RKO (cell line): ENCODE measurements at regions not wholly inside any gene's neighbourhood (a gene's known extent, or its start where the extent isn't known, plus 50 kb on each side); places are given as distances from the start of the nearest gene placed in this dataset.

Source experiments
- DNase-seq: peaks from one replicate; pipeline ENCODE4 v3.0.0-alpha.2; 2016; ENCODE audit warnings: low spot score

DNA sequence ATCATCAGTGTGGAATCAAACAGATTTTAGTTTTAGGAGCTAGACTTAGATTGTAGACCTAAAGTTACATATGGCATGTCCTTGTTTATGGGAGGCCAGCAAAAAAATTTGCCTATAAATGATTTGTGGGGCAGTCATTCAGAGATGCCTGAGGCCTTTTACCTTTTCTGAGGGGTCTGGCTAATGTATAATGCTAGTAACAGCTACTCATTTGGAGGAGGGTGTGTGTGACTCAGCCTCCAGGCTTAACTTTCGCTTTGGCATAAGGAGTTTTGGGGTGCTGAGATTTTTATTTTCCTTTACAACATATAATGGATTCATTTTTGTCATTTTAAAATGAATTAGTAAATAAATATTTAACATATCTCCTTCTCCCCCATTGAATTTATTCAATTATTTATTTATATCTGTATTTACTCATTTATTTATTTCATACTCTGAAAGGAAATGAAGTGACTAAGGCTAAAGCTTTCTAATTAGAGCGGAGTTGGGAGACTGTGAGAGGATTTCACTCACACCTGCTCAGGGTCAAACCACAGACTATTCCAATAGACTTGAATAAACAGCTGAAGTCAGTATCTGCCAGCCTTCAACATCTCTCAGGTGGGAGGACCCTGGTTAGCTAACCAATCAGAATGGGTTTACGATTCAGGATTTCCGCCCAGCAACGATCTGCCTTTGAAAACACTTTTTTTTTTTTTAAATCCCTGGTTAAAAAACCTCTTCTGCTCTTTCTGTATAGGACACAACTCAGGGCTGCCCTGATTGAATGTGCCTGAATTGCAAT, 487.5 kb upstream of the SGCD start:
- DNase-seq = no peak

DNA sequence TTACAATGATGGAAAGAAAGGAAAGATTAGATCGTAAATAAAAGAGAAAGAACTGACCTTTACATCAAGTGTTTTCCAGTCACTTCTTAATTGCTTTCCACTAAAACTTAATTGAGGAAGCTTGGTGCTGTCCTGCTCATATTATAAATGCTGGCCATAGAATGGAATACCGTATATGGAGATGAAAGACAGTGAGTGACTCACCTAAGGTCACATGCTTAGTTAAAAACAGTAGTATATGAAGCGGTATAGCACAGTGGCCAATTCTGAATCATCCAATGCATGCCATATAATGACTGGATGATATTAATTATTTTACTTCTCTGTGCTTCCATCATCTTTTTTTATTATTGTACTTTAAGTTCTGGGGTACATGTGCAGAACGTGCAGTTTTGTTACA, 482.4 kb upstream of the SGCD start:
- DNase-seq = peak; percentile 36

DNA sequence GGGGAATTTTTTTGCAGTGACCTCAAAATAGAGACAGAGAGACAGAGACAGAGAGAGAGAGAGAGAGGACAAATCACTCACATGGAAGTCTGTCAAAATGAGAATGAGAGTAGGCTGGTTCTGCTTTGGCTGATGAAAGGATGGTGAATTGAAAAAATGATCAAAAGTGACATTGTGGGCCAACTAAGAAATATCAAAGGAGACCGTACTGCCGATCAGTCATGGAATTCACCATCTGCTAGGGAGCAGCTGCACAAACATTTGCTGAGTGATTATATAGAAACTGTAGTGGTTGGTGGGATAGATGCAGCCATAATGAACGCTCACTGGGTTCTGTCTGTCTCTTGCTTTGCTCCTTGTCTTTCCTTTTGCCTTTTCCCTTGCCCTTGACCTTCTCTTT, 476.6 kb upstream of the SGCD start:
- DNase-seq = no peak

DNA sequence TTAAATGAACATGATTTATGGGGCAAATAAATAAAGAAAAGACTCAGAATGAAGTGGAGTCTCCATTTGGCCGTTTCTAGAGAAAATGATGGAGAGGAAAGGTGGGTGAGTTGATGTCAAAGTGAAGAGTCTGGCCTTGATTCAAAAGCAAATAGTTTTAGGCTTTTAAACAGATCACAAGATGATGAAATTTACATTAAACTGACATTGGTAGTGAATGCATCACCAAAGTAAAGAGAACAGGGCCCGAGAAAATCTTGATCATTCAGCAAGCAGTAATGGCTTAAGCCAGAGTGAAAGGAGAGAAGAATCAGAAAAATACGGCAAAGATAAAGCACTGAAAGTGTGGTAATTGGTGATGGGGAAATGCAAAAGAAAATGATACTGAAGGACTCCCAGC, 460.0 kb upstream of the SGCD start:
- DNase-seq = no peak

DNA sequence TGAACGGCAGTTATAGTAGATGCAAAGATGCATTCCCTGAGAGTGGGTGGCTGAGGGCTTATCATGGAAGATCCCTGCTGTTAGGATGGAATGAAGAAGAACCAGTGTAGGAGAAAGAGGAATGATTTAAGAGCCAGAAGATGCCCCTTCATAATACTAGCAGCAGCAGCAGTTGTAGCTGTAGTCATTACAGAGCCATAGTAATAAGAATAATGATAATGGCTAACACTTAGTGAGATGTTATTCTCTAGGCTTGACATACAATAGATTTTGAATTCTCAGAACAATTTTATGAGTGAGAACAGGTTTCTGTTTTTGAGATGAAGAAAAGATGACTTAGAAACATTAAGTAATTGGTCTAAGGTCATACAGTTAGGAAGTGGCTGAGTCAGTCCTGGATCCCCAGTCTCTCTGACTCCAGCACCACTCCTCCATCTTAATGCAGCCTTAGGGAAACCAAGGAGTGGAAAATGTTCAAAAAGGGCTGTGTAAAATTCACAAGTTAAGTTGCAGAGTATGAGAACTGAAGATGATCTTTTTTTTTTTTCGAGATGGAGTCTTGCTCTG, 459.4 kb upstream of the SGCD start:
- DNase-seq = no peak

DNA sequence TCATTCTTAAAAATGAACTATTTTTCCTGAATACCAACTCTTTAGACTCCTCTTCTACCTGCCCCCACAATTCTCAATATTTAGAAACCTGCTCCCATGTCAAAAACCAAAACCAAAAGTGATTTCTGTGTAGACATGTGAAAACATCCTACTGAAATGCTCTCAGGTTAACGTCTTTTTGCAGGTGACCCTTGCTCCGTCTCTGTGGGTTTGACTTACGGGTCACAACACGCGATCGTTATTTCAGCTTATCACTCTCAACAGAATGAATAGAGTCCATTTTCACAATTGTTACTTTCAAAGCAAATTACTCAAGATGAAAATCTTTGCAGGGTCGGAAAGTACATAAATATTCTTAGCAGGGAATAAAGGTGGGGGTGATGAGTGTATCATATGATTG, 456.3 kb upstream of the SGCD start:
- no peak for DNase-seq

DNA sequence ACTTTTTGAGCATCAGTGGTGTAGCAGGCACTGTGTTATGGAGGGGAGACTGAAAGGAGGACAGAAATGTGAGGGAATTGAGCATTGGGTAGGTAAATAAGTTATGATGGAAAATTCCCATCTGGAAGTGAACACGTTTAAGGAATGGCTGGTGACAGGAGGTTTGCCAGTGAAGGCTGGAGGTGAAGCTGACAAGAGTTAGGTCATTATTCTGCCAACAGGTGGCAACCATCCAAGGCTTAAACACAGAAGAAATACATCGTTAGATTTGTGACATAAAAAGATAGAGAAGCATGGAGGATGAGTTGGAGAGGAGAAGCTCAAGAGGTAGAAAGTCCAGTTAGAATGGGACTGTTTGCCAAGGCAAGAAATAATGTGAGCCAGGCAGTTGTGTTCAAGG, 455.3 kb upstream of the SGCD start:
- DNase-seq = no peak

DNA sequence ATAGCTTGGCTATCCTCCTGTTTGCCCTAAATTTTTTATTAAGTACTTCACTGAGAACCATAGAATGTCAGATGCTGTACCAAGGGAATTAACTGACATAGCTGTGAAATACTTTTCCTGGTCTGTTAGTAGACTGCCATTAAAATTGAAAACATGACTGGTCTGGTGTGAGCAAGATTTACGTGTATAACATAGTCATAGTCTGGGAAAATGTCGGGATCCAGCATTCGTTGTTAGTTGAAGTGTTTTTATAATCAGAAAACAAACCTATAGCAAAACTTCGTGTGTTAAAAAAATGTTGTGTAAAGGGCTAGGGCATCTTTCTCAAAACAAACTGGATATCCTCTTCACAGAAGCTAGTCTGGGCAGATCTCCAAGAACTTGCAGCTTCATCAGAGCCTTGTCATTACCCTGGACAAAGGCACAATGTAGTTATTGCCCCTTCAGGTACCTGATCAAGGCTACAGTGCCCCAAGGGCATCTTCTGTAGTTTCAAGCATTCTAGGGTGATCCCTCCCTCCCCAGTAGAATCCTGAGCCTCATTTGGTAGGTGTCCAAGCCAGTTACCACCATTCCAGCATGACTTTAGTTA, 454.2 kb upstream of the SGCD start:
- peak; percentile 4 for DNase-seq

DNA sequence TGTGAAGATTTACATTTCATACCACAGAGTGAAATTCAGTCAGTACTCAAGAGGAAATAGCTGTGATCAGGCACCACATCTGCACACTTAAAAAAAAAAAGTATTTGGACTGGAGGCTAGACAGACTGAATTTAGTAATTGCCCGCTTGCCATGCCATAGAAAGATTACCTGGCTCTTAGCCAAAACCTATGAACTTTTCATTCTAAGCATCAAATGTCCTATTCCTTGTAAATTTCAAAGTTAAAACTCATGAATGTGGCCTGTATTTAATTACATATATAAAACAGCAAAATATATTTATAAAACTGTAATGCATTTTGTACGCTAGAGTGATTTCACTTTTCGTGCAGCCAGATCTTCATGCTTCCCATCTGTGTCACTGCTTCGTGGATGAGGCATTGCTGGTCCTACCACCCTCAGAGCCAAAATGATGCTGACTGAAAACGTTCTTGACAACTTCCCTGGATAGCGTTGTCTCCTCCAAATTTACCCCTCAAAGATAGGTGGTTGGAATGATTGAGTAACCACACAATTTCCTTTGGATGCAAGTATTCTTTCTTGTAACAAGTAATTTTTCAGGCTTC, 447.9 kb upstream of the SGCD start:
- no peak for DNase-seq

DNA sequence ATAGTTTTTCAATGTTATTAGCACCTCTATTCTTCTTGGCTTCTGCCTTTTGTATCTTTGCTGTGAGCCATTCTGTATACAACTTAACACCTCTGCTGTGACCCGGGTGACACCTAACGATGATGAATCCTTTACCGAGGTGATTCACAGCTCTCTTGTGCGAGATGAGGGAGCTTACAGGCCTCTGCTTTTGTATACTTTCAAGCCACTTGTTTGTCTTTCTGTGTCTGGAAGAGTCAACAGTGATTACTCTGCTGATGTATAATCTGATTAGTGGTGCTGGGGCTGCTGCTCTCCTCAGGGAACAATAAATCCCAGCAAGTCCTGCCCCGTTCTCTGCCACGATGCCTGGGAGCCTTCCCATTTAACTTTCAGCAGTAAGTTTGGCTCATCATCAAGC, 442.9 kb upstream of the SGCD start:
- peak; percentile 47 for DNase-seq

DNA sequence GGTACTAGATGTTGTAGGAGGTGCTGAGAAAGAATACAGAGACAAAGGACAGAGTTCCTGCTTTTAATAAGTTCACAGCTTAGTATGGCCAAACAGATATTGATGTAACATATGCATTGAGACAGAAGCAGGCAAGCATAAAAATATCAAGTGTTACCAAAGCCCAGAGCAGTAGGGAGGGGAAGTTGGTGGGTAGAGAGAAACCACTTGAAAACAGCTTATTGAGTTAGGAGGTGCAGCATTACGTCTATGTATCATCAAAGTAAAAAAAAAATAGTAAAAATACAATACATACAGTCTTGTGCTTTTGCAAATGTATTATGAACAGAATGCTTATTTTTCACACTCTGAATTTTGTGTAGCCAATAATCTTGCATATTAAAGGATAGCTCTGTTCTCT, 441.8 kb upstream of the SGCD start:
- DNase-seq = no peak

DNA sequence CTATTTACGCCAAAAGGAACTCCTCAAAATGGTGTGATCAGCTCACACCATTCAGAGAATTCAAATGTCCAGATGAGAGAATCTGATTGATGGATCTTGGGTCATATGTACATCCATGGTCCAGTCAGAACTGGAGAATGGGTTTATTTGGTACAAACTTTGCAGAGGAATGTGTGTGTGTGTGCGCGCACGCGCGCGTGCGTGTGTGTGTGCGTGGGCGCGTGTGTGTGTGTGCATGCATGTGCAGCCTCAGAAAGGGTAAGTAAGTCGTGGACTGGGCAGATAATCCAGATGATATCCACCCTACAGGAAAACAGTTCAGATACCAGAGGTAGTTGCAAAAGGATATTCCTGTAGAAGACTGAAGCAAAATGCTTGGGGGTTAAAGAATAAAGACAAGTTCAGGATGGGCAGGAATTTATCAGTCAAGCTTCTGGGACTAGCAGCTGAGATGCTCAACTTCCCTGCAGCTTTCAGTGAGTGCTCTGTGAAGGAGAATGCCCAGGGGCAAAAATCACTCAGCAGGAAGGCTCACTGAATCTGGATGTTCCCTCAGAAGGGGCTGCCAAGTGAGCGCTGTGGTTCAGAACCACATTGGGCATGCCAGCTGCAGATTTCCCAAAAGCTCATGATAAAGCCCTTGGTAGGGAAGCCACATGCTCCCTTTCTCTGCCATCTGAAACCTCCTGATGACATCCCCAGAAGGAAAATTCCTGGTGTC, 440.5 kb upstream of the SGCD start:
- no peak for DNase-seq

DNA sequence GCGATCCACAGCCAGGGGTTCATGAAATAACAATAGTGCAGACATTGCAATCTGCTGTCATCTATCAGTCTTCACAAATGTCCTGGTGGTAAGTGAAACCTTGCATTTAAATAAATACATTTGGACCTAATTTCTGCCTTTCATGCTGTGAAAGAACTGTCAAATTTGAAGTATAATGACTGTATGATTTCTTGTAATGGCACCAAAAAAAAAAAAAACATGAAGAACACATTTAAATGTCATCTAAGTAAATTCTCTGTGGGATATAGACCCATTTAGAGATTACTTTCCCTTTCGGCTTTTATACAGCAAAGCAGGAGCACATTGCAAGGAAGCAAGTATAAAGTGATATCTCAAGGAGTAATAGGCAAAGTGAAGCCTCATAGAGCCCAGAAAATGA, 431.5 kb upstream of the SGCD start:
- DNase-seq = no peak

DNA sequence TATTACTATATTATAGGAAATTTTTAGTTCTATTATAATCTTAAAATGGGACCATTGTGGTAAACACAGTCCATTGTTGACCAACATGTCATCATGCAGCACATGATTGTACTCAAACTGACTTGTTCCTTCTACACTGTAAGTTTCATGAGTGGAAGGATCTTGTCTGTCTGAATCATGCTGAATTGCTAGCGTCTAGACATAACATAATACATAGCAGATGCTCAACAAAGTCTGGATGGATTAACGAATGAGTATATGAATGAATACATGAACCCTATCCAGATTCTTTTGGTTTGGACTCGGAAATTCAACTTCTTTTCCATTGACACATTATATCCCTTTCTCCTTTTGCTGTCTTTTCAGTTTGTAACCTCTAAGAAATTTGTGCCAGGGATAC, 429.2 kb upstream of the SGCD start:
- DNase-seq = no peak

DNA sequence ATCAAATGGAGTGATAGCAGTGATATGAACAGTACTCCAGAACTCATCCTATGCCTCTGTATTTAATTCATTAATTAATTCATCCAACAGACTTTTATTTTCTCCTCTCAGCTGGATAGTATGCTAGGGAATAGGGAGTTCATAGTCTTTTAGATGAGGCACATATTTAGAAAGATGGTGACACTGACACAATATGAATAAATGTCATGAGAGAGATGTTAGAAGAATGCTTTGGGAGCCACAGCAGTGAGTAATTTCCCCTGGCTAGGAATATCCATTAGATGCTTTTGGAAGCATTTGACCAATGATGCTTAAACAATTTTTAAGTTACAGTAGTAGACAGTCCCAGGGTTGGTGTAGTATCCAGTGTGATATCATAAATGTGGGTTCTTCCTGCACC, 428.7 kb upstream of the SGCD start:
- DNase-seq = no peak

DNA sequence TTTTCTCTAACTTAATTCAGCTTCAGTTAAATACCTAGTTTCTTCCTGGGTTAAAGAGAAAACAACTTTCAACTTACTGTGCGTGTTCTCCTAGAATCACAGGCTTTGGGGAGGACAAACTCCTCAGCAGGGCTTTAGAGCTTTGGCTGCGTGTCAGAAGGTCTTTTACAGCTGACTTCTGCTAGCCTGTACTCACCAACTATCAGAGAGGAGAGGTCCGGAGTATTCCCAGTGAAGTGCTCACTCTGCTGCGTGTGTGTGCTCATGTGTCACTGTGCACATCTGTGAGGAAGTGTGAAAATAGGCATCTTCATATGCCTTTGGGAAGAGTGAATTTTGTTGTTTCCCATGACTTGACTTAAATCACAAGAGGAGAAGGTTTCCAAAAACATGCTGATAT, 423.2 kb upstream of the SGCD start:
- DNase-seq = no peak

DNA sequence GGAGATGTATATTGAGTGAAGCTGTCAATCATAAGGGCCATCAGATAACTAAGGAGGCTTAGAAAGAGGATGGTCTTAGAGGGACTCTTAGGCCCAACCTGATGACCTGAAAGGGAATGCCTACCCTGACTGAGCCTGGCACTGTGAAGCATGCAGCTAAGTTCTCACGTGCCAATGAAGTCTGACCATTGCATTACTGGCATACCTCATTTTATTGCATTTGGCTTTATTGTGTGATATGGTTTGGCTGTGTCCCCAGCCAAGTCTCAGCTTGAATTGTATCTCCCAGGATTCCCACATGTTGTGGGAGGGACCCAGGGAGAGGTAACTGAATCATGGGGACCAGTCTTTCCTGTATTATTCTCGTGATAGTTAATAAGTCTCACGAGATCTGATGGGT, 421.6 kb upstream of the SGCD start:
- no peak for DNase-seq

DNA sequence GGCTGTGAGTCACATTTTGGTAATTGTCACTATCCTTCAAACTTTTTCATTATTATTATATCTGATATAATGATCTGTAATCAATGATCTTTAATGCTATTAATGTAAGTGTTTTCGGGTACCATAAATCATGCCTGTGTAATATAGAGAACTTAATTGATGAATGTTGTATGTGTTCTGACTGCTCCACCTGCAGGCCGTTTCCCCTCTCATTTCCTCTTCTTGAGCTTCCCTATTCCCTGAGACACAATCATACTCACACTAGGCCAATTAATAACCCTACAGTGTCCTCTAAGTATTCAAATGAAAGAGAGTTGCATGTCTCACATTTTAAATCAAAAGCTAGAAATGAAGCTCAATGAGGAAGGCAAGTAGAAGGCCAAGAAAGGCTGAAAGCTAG, 420.9 kb upstream of the SGCD start:
- DNase-seq = peak; percentile 7

DNA sequence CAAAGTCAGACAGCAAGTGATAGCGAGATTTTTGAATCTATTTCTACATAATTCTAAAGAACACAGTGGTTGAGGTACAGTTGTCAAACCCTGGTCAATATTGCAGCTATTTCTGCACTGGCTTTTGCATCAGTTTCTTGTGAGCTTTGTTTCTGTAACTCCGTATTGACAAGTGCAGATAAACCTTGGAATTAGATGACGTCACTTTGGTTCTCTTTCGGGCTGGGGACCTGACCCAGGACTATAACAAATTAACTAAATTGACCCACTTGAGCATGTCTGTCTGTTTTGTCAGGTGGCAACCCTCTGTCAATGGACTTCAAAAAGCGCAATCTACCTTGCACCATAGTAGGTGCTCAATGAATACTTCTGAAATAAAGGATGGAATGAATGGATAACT, 418.4 kb upstream of the SGCD start:
- DNase-seq = no peak

DNA sequence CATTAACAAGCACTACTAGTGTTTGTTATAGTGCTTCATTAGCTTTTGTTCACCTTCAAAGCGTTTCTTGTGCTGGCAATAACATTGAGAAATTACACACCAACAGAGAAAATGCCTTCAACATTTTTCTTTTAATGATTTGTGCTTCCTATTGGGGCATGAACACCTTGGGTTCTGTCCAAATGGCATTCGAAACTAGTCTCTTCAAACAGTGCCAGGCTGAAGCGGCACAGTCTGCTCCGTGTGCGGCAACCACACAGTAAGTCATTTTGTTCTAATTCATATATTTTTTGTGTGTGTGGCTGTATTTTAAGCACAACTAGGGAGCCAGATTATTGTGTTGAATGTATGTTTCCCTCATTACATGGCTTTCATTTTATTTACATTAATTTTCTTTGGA, 414.7 kb upstream of the SGCD start:
- DNase-seq = no peak

DNA sequence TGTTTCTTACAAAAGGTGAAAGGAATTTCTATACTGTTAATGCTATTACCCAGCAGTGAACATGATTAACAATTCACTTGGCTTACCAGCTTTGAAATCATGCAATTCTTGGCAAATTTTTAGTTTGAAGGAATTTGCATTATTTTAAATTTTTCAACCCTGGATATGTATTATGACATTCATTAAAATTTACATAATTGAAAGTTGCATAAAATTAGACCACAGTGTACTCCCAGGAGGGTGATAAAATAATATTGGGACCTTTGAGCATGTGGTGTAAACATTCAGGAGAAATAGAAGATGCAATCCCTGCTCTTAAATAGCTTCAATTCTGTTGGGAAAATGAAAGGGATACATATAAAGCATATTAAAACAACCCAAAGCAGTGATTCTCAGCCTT, 412.2 kb upstream of the SGCD start:
- no peak for DNase-seq

DNA sequence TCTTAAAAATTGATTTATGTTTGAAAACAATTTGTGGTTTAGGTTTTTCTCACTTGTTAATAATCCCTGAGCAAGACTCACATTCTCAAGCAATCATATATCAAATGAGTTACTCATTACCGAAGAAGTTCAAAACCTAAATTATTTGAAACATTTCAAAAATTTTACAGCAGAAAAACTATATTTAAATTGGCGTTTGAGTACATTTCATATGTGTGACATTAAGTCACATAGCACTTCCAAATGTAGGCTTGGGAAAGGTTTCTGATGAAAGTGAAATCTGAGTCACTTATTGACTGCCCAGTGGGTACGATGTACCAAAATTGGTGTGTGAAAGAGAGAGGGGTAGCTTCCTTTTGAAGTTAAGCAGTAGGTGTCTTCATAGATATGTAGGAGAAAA, 411.4 kb upstream of the SGCD start:
- no peak for DNase-seq

DNA sequence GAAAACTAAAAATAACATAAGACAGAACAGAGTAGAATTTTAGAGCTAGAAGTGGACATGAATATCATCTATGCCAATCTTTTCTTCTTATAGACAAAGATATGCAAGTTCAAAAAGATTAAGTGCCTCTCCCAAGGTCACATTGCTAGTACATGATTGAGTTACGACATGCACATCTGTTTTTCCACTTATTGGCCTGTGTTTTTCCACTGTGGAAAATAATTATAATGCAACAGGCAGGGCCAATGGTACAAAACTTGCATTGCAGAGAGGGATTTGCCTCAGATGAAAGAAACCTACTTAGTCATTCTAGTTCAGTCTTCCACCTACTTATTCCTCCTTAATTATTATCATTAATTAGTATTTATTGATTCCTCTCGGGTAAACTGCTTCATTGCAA, 407.8 kb upstream of the SGCD start:
- no peak for DNase-seq
